ENCODE measurements at regions not wholly inside any gene's neighbourhood (a gene's known extent, or its start where the extent isn't known, plus 50 kb on each side); places are given as distances from the start of the nearest gene placed in this dataset.
"Not testable (repeated sequence)": the region's sequence is repeated elsewhere in the genome, so short reads cannot be mapped to it uniquely, and the experiment has no call there.

DNA sequence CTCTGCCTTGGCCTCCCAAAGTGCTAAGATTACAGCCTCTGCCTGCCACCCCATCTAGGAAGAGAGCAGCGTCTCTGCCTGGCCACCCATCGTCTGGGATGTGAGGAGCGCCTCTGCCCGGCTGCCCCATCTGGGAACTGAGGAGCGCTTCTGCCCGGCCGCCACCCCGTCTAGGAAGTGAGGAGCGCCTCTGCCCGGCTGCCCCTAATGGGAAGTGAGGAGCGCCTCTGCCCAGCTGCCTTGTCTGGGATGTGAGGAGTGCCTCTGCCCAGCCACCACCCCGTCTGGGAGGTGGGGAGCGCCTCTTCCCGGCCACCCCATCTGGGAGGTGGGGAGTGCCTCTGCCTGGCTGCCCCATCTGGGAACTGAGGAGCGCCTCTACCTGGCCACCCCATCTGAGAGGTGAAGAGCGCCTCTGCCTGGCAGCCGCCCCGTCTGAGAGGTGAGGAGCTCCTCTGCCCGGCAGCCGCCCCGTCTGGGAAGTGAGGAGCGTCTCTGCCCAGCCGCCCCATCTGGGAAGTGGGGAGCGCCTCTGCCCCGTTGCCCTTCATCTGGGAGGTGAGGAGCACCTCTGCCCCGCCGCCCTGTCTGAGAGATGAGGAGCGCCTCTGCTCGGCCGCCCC is 481.0 kb upstream of the GNPDA2 start:
- DNase-seq = not testable (repeated sequence)

DNA sequence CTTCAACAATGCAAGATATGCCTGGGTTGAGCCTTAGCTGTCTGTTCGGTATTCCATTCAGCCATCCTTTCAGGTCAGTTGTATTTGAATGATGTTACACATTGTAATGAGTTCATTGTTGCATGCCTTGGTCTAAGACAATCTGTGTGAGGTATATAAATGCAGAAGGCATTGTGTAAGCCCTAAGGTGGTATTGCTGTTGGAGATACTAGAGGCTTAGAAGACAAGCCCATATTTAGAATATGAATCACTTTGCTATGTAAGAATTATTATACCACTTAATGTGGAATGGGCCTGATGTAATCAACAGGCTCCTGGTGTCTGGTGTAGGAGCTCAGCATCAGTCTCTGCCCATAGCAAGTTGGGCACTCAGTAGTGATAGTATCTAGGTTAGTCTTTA is 473.4 kb upstream of the GNPDA2 start:
- no peak for DNase-seq

DNA sequence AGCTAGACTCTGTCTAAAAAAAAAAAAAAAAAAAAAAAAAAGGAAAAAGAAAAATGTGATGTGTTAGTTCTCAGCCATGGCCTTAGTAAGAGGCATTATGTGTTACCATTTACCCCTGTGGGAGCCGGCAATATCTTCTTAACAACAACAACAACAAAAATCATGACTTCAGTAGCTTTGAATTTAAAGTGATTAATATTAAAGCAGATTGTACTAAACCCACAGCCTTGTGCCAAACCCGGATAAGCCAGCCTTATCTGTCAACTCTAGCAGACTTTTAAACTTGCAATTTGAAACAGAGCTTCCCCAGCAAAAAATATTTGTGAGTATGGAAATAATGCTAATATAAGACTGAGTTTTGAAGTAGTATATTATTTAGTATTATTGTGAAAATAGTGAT is 462.1 kb upstream of the GNPDA2 start:
- no peak for DNase-seq

DNA sequence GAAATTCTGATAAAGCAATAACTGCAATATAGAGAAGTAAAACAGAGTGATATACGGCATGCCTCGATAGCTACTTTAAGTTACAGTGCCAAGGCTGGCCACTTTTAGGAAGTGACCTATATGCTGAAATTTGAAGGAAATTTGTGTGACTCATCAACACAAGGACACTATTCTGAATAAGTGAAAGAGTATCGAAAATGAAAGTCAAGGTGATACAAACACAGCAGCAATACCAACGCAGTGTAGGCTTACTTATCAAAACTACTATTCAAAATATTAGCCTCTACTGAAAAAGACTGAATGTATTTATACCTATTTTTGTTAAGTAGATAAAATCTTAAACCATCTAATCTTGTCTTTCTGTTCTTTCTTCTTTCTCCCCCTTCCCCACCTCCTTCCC is 459.9 kb upstream of the GNPDA2 start:
- DNase-seq = peak; percentile 55

DNA sequence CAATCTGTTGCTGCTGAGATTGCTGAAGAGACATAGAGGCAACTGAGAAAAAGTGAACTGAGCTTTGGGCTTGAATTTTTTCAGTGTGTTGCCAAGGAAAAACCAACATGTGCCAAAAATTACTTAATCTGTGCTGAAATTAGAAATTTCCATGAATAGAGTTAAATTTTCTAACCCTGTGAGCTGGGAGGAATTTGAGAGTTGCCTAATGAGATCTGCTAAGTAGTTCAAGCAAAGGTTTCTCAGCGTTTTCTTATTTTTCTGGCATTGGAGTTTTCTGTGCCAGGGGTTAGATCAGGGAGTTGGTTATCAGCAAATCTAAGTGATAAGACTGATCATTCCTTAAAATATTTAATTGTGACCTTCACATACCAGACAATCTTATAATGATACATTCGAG is 457.5 kb upstream of the GNPDA2 start:
- DNase-seq = no peak

DNA sequence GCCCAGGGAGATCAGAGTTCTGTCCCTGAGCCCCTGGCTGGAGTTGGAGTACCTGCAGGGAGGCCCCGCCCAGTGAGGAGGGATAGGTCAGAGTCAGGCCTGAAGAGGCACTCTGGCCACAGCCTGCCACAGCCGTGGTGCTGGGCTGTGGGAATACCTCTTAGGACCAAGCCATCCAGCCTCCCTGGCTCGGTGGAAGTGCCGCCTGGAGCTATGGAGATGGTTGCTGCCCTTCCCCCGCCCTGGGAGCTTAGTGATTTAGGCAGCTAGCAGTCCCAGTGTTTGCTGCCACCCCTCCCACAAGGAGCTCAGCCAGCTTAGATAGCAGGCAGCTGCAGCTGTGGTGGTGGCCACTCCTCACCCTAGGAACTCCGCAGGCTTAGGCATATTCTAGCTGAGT is 446.3 kb upstream of the GNPDA2 start:
- DNase-seq = no peak

DNA sequence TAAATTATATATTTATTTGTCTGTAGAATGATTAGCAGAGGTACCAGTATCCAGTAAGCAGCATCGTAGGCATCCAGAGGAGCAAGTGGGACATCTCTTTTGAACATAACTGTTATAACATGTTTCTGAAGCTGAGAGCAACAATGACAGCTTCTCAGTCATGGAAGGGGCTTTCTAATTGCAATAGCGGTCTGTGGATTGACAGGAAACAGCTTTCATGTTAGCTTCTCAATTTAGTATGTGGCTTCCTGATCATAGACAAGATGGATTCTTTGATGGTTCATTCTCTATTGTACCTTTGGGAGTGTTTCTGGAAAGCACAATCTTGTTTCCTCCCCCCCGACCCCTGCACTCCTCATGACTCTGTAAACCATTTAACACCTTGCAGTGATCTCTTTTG is 434.6 kb upstream of the GNPDA2 start:
- no peak for DNase-seq

DNA sequence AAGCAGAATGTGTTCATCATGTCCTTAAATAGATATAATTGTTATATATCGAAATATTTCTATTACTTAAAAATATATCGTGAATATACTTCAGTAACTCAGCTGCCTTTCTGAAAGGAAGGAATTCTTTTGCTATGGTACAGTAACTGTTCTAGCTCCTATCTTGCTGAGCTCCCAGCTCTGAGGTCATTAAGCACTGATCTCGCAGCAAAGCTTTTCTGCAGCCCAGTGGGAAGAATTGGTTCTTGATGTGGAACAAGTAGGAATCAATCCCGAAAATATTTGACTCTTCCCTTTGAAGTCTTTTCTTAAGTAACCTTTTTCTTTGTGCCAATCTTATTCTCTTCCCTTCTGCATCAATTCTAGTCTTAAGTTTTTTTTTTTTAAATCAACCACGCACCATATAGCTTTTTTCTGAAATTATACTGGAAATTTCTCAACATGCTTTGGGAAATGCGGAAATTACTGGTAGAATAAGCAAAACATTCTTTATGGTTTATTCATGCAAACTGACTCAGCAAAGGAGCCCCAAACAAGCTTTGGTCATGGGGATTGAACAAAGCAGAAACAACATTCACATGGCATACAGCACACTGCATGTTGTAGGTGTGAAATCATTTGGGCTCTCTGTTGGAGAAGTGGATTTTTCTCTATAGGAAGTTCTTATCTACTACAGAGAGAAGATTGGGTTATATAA is 428.9 kb upstream of the GNPDA2 start:
- no peak for DNase-seq

DNA sequence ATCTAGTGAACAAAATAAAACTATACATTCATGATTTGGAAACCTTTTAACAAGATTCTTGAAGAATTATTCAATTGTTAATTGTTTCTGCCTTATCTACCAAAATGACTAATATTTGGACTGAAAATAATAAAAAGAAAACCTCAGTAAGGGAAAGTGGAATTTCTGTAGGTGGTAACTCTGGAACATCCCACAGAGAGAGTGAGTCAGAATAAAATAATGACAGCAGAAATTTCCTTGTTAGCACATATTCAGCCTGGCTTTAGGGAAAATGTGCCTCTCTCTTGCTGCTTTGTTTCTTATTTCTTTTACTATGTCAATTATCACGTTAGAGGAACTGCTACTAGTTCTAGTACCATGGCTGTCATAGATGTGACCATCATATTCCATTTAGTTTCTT is 421.5 kb upstream of the GNPDA2 start:
- no peak for DNase-seq

DNA sequence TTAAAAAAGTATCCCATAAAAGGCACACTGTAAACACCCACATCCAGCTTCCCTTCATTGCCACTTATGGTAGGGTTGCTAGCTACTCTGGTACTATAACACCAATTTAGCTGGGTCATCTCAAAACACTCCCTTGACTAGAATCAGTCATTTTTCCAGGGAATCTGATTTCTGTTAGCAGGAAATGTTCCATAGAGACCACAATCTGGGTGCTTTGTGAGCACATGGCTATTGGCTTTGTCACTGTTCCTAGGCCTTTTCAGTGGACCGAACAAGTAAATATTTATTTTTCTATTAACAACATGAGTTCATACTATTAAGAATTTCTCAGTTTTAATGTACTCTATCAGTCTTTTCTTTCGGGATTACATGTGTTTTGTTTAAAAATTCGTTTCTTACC is 404.7 kb upstream of the GNPDA2 start:
- DNase-seq = no peak

DNA sequence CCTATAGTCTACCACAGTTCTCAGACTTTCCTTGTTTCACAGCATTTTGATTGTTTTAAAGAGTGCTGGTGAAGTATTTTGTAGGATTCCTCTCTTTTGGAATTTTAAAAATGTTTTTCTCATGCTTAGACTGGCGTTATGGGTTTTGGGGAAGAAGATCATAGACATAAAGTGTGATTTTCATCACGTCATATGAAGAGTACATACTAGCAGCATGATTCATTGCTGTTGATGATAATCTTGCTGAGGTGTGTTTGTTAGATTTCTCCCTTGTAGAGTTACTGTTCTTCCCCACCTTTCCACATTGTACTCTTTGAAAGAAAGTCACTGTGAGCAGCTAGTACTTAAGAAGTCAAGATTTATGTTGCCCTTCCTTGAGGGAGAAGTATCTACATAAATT is 396.1 kb upstream of the GNPDA2 start:
- DNase-seq = no peak

DNA sequence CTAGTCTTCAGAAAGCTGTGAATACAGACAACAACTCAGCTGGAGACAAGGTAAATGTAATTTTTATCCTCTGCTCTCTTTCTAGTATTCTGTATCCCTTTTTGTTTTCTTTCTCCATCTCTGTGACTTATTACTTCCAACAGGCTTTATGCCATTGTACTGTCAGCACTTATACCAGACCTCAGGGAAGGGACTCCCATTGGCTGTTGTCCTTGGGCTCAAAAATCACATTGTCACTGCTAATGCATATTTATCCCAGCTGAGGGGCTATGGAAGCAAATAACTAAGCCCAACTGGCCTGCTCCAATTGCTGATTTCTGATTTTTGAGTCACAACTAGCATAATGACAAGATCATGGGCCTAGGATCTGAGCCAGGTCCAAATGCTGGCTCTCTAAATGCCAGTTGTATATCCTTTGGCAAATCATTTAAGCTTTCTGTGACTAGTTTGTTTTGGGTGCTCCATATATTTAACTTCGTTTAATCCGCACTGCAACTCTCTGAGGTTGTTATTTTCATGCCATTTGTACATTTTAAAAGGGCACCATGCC is 395.1 kb upstream of the GNPDA2 start:
- no peak for DNase-seq

DNA sequence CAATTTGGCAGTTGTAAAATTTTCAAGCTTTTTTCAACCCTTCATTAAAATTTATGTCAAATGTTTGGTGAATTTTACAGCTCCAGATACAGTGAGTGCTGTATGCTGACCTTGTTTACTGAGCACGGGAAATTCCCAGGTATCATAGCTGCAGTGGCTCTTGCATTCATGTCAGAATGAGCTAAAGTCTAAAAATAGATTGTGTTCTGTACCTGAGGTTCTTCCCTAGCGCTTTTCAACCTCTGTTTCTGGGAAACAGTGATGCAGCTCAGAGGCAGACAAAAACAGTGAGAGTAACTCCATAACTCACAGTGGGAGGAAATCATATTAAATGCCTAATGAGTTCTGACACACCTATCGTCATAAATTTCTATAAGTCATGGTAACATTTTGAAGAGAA is 393.8 kb upstream of the GNPDA2 start:
- no peak for DNase-seq

DNA sequence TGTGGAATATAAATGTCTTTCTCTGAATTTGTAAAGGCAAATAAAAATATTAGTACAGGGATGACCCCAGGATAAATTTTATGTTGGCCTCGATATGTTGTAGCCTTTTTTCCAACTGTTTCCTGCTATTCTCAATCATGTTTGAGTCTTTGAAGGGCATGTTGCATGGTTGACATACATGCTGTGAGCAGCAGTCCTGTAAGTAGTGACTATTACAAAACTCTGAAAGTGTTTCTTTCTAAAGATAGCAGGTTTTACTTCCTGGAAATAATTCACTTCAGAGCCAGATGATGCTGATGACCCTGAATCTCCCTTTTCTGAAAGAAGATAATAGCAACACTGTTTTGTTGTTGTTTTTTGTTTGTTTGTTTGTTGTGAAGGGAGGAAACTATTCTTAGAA is 393.0 kb upstream of the GNPDA2 start:
- DNase-seq = no peak

DNA sequence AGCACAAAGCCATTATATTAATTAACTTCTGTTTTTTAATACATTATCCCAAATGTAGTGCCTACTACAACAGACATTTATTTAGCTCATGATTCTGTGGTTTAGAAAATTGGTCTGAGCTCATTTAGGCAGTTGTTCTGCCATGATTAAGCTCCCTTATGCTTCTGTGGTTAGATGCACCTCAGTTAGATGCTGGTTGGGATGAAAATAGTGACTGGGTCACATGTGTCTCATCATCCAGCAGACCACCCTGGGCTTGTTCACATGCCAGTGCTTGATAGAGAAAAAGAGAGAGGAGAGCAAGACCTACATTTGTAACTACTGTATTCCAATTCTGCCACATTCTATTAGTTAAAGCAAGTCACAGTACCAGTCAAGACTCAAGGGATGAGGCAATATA is 376.4 kb upstream of the GNPDA2 start:
- no peak for DNase-seq

DNA sequence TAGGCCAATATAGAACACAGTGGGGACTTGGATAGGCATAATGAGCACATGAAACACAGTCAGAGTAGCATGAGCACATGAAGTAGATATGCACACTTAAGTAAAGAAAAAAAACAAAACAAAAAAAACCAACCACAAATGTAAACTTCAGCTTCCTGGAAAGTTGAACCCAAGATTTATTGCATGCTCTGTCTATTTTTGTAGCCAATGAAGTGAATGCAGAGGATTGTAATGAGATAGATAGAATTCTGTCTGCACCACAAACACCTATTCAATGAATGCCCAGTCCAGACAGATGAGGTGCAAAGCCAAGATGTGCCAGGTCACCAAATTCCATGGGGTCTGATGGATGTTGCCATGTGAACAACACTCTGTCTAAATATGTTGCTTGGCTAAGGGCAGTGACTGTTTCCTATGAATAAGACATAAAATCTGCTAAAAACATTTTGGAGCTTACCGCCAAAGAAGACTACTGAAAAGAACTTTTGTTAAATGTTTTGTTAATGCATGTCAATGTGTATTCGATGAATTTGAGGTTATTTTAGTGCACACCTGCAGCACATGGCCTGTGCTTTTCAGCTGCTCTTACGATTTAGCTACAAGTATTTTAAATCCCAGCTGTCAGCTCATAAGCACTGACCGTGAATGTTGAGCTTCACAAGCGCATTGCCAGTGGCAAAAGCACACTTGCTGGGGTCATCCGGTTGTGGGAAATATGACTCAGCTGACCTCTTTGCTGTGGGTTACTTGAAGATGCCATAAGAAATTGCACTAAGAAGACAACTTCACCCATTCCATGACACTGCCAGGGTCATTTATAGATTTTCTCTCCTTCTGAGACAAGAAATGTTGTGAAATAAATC is 374.8 kb upstream of the GNPDA2 start:
- DNase-seq = no peak

DNA sequence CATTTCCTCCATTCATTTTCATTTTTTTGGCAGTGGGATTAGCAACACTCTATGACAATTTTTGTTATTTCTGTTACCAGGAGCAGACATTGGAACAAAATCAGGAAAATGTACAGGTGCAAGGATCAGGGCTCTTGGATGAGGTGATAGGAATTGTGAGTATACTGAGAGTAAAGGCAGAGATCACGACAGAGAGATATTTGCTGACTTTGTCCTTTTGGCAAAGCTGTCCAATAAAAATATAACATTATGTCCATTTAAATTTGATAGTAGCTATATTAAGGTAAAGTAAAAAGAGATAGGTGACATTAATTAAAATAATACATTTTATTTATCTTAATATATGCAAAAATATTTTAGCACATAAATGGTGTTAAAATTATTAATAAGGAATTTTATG is 373.1 kb upstream of the GNPDA2 start:
- no peak for DNase-seq

DNA sequence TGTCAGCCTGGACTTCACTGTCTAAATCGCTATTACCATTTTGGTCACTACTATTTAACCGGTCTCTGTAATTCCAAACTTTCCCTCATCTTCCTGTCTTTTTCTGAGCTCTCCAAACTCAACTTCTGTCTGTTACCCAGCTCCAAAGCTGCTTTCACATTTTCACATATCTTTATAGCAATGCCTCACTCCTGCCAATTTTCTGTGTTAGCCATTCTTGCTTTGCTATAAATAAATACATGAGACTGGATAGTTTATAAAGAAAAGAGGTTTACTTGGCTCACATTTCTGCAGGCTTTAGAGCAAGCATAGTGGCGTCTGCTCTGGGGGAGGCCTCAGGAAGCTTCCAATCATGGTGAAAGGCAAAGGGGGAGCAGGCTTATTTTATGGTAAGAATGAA is 368.3 kb upstream of the GNPDA2 start:
- DNase-seq = no peak

DNA sequence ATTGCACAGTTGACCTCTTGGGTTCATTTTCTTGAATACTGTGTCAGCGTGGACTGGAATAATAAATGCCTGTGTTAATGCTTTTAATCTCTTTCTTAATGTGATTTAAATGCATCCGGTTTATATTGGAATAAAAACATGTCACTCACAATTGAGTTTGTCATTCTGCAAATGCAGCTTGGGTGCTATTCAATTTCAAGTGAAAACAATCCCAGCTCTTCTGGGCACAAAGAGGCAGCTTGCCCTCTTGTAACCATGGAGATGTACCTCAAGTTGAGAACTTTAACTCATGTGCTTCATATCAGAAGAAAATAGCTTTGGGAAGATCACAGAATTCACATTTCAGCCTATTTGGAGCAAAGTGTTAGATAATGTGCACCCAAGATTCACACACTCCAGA is 355.7 kb upstream of the GNPDA2 start:
- no peak for DNase-seq

DNA sequence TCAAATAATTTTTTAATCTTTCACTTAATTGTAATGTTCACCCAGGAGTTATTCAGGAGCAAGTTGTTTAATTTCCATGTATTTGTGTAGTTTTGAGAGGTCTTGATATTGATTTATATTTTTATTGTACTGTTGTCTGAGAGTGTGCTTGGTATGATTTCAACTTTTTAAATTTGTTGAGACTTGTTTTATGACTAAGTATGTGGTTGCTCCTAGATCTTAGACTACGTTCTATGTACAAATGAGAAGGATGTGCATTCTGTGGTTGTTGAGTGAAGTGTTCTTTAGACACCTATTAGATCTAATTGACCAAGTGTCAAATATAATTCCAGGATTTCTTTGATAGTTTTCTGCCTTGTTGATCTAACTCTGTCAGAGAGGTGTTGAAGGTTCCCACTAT is 353.3 kb upstream of the GNPDA2 start:
- no peak for DNase-seq

DNA sequence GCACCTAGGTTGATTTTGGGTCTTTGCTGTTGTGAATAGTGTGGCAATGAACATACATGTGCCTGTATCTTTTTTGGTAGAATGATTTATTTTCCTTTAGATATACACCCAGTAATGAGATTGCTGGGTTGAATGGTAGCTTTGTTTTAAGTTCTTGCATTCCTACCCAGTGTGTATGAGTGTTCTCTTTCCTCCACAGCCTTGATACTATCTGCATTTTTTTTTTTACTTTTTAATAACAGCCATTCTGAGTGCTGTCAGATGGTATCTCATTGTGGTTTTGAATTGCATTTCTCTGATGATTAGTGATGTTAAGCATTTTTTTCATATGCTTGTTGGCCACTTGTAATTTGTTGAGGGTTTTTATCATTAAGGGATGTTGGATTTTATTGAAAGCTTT is 351.8 kb upstream of the GNPDA2 start:
- DNase-seq = no peak

DNA sequence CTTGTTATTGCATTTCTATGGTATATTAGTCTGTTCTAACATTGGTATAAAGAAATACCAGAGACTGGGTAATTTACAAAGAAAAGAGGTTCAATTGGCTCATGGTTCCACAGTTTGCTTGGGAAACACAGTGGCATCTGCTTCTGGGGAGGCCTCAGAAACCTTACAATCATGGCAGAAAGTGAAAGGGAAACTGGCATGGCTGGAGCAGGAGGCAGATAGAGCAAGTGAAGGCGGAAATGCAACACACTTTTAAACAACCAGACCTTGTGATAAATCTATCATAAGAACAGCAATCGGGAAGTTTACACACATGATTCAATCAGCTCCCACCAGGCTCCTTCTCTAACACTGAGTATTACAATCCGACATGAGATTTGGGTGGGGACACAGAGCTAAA is 346.6 kb upstream of the GNPDA2 start:
- peak; percentile 27 for DNase-seq

DNA sequence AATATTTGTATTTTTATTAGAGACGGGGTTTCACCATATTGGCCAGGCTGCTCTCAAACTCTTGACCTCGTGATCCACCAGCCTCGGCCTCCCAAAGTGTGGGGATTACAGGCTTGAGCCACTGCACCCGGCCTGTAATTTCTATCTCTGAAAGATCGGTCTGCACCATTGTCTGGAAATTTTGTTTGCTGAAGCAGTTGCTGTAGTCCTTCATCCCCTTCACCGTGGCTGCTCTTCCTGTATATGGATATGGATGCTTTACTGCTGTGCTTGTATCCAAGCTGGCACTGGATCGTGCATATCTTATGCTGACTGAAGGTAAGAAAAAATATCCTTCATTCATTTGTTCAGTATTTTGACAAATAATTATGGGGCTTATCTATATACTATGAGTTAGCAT is 338.4 kb upstream of the GNPDA2 start:
- no peak for DNase-seq

DNA sequence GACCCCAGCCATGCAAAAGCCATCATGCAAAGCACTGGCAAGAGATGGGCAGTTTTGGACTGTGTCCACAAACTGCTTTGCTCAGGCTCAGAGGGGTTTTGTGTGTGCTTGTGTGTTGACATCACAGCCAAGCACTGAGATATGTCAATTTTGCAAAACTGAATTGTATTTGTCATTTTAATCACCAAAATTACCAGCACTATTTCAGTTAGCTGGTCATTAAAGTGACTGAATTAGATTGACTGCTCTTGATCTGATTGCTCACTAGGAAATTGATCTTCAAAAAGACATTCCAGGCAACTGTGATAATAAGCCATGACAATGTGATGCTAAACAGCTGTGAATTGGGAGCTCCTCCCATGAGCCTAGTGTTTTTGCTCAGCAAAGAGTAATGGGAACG is 337.3 kb upstream of the GNPDA2 start:
- no peak for DNase-seq
